Panc1 (cell line): ENCODE measurements at regions not wholly inside any gene's neighbourhood (a gene's known extent, or its start where the extent isn't known, plus 50 kb on each side); places are given as distances from the start of the nearest gene placed in this dataset.

Source experiments
- ATAC-seq: fragments of 200-7000 bp; cut with Tn5 transposase; 2 replicates; pipeline ENCODE4 v1.9.1; 2020; ENCODE audit warnings: mild to moderate bottlenecking, moderate library complexity
- BruUV-seq: library from RNA; stranded (reverse); fragments of 400-500 nt; replicated peaks from 2 replicates; lab custom pipeline; 2021; lab: Mats Ljungman, UMichigan
- CTCF ChIA-PET: fragments of 300-600 bp; sonication (Branson Sonifier 250); formaldehyde crosslinking; loops from one replicate; lab custom pipeline; 2022; ENCODE audit warnings: antibody characterized with exemption; lab: Charles Lee
- POLR2A ChIA-PET: fragments of 300-600 bp; sonication (Branson Sonifier 250); formaldehyde crosslinking; loops from one replicate; lab custom pipeline; 2022; ENCODE audit warnings: antibody characterized with exemption; lab: Charles Lee
- DNase-seq: peaks from one replicate; pipeline ENCODE4 v3.0.0-alpha.2; 2010; ENCODE audit warnings: low read depth, low spot score
- H3K27ac ChIP-seq: 2 replicates; pipeline ENCODE4 v1.5.1; 2011; ENCODE audit warnings: mild to moderate bottlenecking, low read length, inconsistent platforms
- H3K27me3 ChIP-seq: fragments of 200-500 bp; sonication (Bioruptor generic); 2 replicates; pipeline ENCODE4 v1.6.0; 2014; ENCODE audit warnings: low read length, inconsistent platforms; ENCODE audit not compliant: control insufficient read depth, insufficient read depth
- H3K36me3 ChIP-seq: fragments of 200-500 bp; sonication (Bioruptor generic); 2 replicates; pipeline ENCODE4 v1.5.1; 2014; ENCODE audit warnings: inconsistent platforms, mild to moderate bottlenecking, low read length, moderate library complexity; ENCODE audit not compliant: control insufficient read depth, insufficient read depth
- H3K4me1 ChIP-seq: 2 replicates; pipeline ENCODE4 v1.5.1; 2011; ENCODE audit warnings: inconsistent platforms, mild to moderate bottlenecking, low read length, moderate library complexity; ENCODE audit not compliant: control insufficient read depth, insufficient read depth
- H3K4me3 ChIP-seq, 2 experiments: 2 replicates each; pipeline ENCODE4 v1.5.1; 2011 to 2012; ENCODE audit warnings: low read depth in 2 of 2, low read length in 2 of 2, mild to moderate bottlenecking in 2 of 2, inconsistent platforms in 1 of 2, moderate library complexity in 1 of 2
- H3K9me3 ChIP-seq: fragments of 200-500 bp; sonication (Bioruptor generic); 2 replicates; pipeline ENCODE4 v1.5.1; 2014; ENCODE audit warnings: low read depth, mild to moderate bottlenecking, inconsistent platforms, low read length, moderate library complexity; ENCODE audit not compliant: control insufficient read depth, insufficient read depth
- POLR2AphosphoS5 ChIP-seq: IDR thresholded peaks from 2 replicates; pipeline ENCODE4 v1.6.1; 2012; ENCODE audit warnings: mild to moderate bottlenecking, low read depth, low read length, moderate library complexity
- REST ChIP-seq, 2 experiments: IDR thresholded peaks; 2 replicates each; pipeline ENCODE4 v1.6.1; 2011 to 2012; ENCODE audit warnings: low read depth in 2 of 2, control low read depth in 1 of 2, low read length in 1 of 2, mild to moderate bottlenecking in 1 of 2, moderate library complexity in 1 of 2; ENCODE audit not compliant: insufficient read depth in 1 of 2
- SIN3A ChIP-seq: IDR thresholded peaks from 2 replicates; pipeline ENCODE4 v1.6.1; 2012; ENCODE audit warnings: low read depth, mild to moderate bottlenecking, low read length, moderate library complexity, borderline replicate concordance; ENCODE audit not compliant: insufficient read depth
- TCF7L2 ChIP-seq: IDR thresholded peaks from 2 replicates; pipeline ENCODE4 v1.6.1; 2011; ENCODE audit warnings: mild to moderate bottlenecking, low read depth, low read length, inconsistent platforms
- in situ Hi-C: cut with HindIII; loops from 2 replicates; pipeline ENCODE4 v1.10.0; 2016; ENCODE audit warnings: low sequenced_read_pairs, low pct_unique_long_range_greater_than_20kb
- intact Hi-C: fragments of 100-400 bp; cut with micrococcal nuclease; formaldehyde crosslinking; loops from one replicate; pipeline ENCODE4 v1.10.0; 2022; ENCODE audit not compliant: unreplicated experiment
- TF ChIP-seq, protein P1 (sequence below): fragments of 450-650 bp; IDR thresholded peaks from 2 replicates; pipeline ENCODE4 v1.5.1; 2017; ENCODE audit warnings: mild to moderate bottlenecking

- no peak for DNase-seq
- no peaks in the 10 kb centered on the region for H3K27me3 ChIP-seq
- H3K4me1 ChIP-seq: no peaks in the 10 kb centered on the region
- H3K36me3 ChIP-seq: no peaks in the 10 kb centered on the region
- no peak overlapping the region for H3K27ac ChIP-seq
- no TSS peak for BruUV-seq
- POLR2A ChIA-PET: interaction anchor here (0.6 kb wide), 1 partner anchor 181 kb away, joined by 3 read pairs; no protein-coding TSS in a partner anchor
- in situ Hi-C loops (no loop called here), intact Hi-C loops (no loop called here)
- TF ChIP-seq TCF7L2 (no peak), POLR2AphosphoS5 (no peak), SIN3A (no peak), REST (IDR thresholded peaks at IDR 0.05; ENCODE audit: insufficient read depth in 1 of 2, low read depth in 2 of 2, low read length in 1 of 2) (no peak)
- TF ChIP-seq, protein P1, sequence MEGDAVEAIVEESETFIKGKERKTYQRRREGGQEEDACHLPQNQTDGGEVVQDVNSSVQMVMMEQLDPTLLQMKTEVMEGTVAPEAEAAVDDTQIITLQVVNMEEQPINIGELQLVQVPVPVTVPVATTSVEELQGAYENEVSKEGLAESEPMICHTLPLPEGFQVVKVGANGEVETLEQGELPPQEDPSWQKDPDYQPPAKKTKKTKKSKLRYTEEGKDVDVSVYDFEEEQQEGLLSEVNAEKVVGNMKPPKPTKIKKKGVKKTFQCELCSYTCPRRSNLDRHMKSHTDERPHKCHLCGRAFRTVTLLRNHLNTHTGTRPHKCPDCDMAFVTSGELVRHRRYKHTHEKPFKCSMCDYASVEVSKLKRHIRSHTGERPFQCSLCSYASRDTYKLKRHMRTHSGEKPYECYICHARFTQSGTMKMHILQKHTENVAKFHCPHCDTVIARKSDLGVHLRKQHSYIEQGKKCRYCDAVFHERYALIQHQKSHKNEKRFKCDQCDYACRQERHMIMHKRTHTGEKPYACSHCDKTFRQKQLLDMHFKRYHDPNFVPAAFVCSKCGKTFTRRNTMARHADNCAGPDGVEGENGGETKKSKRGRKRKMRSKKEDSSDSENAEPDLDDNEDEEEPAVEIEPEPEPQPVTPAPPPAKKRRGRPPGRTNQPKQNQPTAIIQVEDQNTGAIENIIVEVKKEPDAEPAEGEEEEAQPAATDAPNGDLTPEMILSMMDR: no peak
- no peak for ATAC-seq
- H3K9me3 ChIP-seq: no peaks in the 10 kb centered on the region
- CTCF ChIA-PET: no interaction called here
- H3K4me3 ChIP-seq: no peak overlapping the region
These were observed 801.3 kb downstream of the DNAH5 start for GRCh38 chr5:13143214-13143613.

DNA sequence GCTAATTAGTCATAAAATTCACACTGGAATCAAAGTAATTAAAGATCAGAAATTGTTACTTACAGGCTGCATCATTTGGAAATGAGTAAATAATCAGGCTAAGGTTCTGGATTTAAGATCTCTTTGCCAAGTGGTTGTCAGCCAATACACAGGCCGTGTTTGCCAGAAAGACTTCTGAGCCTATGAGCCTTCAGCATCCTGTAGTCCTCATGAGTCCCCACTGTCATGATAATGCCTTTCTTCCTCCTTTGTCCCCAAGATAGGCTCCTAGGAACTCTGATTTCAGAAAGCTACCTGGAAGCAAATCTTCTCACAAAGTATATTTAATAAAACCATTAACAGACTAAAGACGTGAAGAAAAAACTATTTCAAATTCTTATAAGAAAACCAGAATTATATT is 810.5 kb downstream of the DNAH5 start:
- in situ Hi-C loops: no loop called here
- BruUV-seq: no TSS peak

More for the DNA sequence above, 810.5 kb downstream of the DNAH5 start:
- intact Hi-C loops: no loop called here
- ChIA-PET POLR2A (no interaction called here), CTCF (no interaction called here)
- H3K36me3 ChIP-seq: no peaks in the 10 kb centered on the region
- H3K9me3 ChIP-seq: no peaks in the 10 kb centered on the region; the same call in 1 of the 2 replicates
- no peaks in the 10 kb centered on the region for H3K27me3 ChIP-seq
- no peak overlapping the region for H3K27ac ChIP-seq
- H3K4me3 ChIP-seq: no peak overlapping the region
- TF ChIP-seq POLR2AphosphoS5 (no peak), TCF7L2 (no peak), REST (IDR thresholded peaks at IDR 0.05; ENCODE audit: insufficient read depth in 1 of 2, low read depth in 2 of 2, low read length in 1 of 2) (no peak), SIN3A (no peak)
- TF ChIP-seq, protein P1: no peak
- ATAC-seq: no peak
- no peaks in the 10 kb centered on the region for H3K4me1 ChIP-seq
- DNase-seq: no peak
